AG04450 (cell line): ENCODE measurements at regions not wholly inside any gene's neighbourhood (a gene's known extent, or its start where the extent isn't known, plus 50 kb on each side); places are given as distances from the start of the nearest gene placed in this dataset.

Experiments used
- CTCF ChIA-PET: fragments of 300-600, 350-600 bp; formaldehyde crosslinking; extraction: SDS; loops from one replicate; lab custom pipeline; 2022; ENCODE audit warnings: antibody characterized with exemption, inconsistent platforms; lab: Charles Lee
- POLR2A ChIA-PET: fragments of 350-600 bp; formaldehyde crosslinking; extraction: SDS; loops from one replicate; lab custom pipeline; 2021; ENCODE audit warnings: antibody characterized with exemption, inconsistent platforms; lab: Yijun Ruan, JAX
- DNase-seq: peaks from one replicate; pipeline ENCODE4 v3.0.0-alpha.2; 2011; ENCODE audit warnings: low read depth, low spot score
- H3K27ac ChIP-seq: one replicate; pipeline ENCODE4 v1.5.1; 2012; ENCODE audit warnings: low read depth, low read length, control low read depth
- H3K27me3 ChIP-seq: one replicate; pipeline ENCODE4 v1.6.0; 2012; ENCODE audit warnings: low read length; ENCODE audit not compliant: control insufficient read depth, insufficient read depth
- H3K4me3 ChIP-seq: 2 replicates; pipeline ENCODE4 v1.5.1; 2011; ENCODE audit warnings: mild to moderate bottlenecking, low read depth, low read length, control low read depth
- H3K9me3 ChIP-seq: 2 replicates; pipeline ENCODE4 v1.5.1; 2012; ENCODE audit warnings: low read length; ENCODE audit not compliant: control insufficient read depth, insufficient read depth
- TF ChIP-seq, protein P1 (sequence below): IDR thresholded peaks from 2 replicates; pipeline ENCODE4 v1.5.1; 2011; ENCODE audit warnings: low read depth, low read length, control low read depth, inconsistent platforms

DNA sequence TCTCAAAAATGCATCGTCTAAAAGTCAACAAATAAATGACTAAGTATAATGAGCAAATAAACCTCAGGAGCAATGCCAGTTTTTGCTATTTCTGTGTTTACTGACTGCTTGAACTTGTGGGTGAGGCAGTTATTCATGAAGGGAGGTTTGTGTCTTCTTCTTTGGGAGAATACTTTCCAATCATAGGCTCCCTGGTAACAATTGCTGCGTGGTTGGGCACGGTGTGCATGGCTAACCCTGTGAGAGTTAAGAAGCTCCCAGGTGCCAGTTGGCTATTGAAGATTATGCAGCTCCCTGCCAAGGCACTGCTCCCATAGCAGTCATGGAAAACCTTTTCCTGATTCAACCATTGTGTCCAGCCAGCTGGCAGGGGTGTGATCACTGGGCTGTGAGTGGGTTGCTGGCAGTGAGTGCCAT is 775.9 kb upstream of the GOT2 start:
- TF ChIP-seq, protein P1, sequence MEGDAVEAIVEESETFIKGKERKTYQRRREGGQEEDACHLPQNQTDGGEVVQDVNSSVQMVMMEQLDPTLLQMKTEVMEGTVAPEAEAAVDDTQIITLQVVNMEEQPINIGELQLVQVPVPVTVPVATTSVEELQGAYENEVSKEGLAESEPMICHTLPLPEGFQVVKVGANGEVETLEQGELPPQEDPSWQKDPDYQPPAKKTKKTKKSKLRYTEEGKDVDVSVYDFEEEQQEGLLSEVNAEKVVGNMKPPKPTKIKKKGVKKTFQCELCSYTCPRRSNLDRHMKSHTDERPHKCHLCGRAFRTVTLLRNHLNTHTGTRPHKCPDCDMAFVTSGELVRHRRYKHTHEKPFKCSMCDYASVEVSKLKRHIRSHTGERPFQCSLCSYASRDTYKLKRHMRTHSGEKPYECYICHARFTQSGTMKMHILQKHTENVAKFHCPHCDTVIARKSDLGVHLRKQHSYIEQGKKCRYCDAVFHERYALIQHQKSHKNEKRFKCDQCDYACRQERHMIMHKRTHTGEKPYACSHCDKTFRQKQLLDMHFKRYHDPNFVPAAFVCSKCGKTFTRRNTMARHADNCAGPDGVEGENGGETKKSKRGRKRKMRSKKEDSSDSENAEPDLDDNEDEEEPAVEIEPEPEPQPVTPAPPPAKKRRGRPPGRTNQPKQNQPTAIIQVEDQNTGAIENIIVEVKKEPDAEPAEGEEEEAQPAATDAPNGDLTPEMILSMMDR, result no peak
- Histone ChIP-seq H3K4me3 (no peak overlapping the region), H3K27me3 (no peaks in the 10 kb centered on the region), H3K9me3 (no peaks in the 10 kb centered on the region), H3K27ac (no peak overlapping the region)
- CTCF ChIA-PET, result no interaction called here
- no peak for DNase-seq
- POLR2A ChIA-PET, result no interaction called here

DNA sequence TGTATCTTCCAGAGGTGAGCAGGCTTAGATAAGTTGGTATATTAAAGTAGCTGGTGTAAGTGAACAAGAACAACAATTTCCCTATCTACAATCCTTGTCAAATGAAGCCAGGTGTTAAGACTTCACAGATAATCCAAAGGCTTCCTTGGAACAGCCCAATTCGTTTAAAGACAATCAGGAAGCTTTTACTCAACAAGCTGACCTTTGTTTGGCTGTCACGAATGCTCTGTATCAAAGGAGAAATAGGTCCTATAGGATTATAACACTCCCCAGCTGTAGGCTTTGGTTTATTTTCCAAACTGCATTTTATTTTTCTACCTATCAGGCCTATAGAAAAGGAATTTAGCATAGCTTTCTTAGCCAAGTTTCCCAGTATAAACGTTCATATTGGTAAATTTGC is 766.5 kb upstream of the GOT2 start:
- DNase-seq, result no peak
- POLR2A ChIA-PET, result no interaction called here
- Histone ChIP-seq H3K27me3 (no peaks in the 10 kb centered on the region), H3K9me3 (no peaks in the 10 kb centered on the region), H3K27ac (no peak overlapping the region), H3K4me3 (no peak overlapping the region)
- CTCF ChIA-PET, result no interaction called here
- TF ChIP-seq, protein P1, result no peak

DNA sequence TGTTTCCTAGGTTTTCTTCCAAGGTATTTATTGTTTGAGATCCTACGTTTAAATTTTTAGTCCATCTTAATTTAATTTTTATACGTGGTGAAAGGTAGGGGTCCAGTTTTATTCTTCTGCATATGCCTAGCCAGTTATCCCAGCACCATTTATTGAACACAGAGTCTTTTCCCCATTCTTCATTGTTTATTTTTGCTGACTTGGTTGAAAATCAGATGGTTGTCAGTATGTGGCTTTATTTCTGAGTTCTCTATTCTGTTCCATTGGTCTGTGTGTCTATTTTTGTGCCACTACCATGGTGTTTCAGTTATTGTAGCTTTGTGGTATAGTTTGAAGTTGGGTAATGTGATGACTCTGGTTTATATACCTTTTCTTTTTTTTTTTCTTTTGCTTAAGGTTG is 753.0 kb upstream of the GOT2 start:
- Histone ChIP-seq H3K27me3 (no peaks in the 10 kb centered on the region), H3K27ac (no peak overlapping the region), H3K9me3 (no peaks in the 10 kb centered on the region), H3K4me3 (no peak overlapping the region)
- CTCF ChIA-PET, result no interaction called here
- no peak for DNase-seq
- TF ChIP-seq, protein P1, result no peak
- POLR2A ChIA-PET, result no interaction called here

DNA sequence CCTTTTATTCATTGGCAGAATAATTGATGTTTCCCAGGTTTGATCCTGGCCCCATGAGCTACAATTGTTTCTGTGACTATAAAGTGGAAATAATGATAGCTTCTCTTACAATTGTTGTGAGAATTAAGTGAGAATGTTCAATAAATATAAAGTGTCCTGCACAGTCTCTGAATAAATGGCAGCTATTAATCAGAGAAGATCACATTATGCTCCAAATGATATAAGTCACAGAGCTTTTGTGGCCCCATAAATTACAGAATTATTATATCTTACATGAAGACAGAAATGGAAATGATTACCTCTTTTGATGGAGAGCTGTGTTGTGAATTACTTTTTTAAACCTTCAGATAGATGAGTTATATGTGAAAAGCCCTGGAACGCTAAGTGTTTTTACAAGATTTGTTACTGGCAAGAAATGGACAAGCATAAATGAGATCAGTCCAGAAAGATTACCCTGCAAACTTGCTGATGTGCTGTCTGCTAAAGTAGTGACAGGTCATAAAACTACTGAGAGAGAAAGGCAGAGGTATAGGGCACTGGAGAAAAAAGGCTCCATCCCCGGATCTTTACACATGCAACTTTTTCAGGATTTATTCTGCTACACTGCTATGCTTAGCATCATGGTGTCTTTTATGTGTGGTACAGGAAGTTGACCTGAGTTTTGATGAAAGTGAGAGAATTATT is 750.9 kb upstream of the GOT2 start:
- DNase-seq, result no peak
- POLR2A ChIA-PET, result no interaction called here
- Histone ChIP-seq H3K9me3 (no peaks in the 10 kb centered on the region), H3K27ac (no peak overlapping the region), H3K27me3 (no peaks in the 10 kb centered on the region), H3K4me3 (no peak overlapping the region)
- CTCF ChIA-PET, result no interaction called here
- TF ChIP-seq, protein P1, result no peak

DNA sequence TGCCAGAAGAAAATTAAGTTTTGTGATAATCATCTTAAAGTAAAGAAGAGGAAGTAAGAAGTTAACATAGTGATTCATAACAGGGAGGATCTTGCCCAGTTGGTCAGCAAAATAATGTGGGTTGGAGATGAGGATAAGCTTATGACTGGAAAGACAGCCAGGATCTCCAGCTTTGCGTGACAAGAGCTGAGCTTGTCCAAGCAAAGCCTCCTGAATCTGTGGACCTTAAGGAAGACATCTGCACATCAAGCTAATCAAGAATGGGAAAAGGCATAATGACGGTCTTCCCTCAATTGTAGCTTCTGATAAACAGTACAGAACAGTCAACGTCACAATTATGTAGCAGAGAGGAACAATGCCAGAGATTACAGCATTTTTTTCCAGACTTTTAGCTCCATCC is 744.7 kb upstream of the GOT2 start:
- POLR2A ChIA-PET, result no interaction called here
- TF ChIP-seq, protein P1, result no peak
- no peaks in the 10 kb centered on the region for H3K9me3 ChIP-seq
- no peaks in the 10 kb centered on the region for H3K27me3 ChIP-seq
- CTCF ChIA-PET, result no interaction called here
- H3K4me3 ChIP-seq, result no peak overlapping the region
- no peak overlapping the region for H3K27ac ChIP-seq
- DNase-seq, result no peak
